ENCODE measurements at regions not wholly inside any gene's neighbourhood (a gene's known extent, or its start where the extent isn't known, plus 50 kb on each side); places are given as distances from the start of the nearest gene placed in this dataset.

GRCh38 chr19:29263305-29264135 lies 50.6 kb upstream of the UQCRFS1 start:
- peak; percentile 15 to 70 for DNase-seq

- DNase-seq = no peak
These were observed 51.9 kb upstream of the UQCRFS1 start for GRCh38 chr19:29264897-29265296.

- DNase-seq = no peak
These were observed 52.5 kb upstream of the UQCRFS1 start for GRCh38 chr19:29265436-29265835.

GRCh38 chr19:29266001-29266400 lies 53.0 kb upstream of the UQCRFS1 start:
- no peak for DNase-seq

- DNase-seq = no peak
These were observed 53.7 kb upstream of the UQCRFS1 start for GRCh38 chr19:29266603-29267002.

GRCh38 chr19:29267701-29268100 lies 54.8 kb upstream of the UQCRFS1 start:
- peak; percentile 84 to 86 for DNase-seq

GRCh38 chr19:29268103-29268502 lies 55.2 kb upstream of the UQCRFS1 start:
- peak in 1 of 2 experiments; percentile 81 for DNase-seq

- DNase-seq = peak in 1 of 2 experiments; percentile 32
These were observed 55.9 kb upstream of the UQCRFS1 start for GRCh38 chr19:29268721-29269393.

GRCh38 chr19:29269641-29270040 lies 56.7 kb upstream of the UQCRFS1 start:
- no peak for DNase-seq

GRCh38 chr19:29271341-29271740 lies 58.4 kb upstream of the UQCRFS1 start:
- no peak for DNase-seq

- no peak for DNase-seq
These were observed 59.0 kb upstream of the UQCRFS1 start for GRCh38 chr19:29271911-29272310.

GRCh38 chr19:29273000-29273640 lies 60.2 kb upstream of the UQCRFS1 start:
- no peak for DNase-seq

- no peak for DNase-seq
These were observed 62.3 kb upstream of the UQCRFS1 start for GRCh38 chr19:29275266-29275665.

GRCh38 chr19:29277102-29277501 lies 64.2 kb upstream of the UQCRFS1 start:
- no peak for DNase-seq

GRCh38 chr19:29278716-29279115 lies 65.8 kb upstream of the UQCRFS1 start:
- no peak for DNase-seq

GRCh38 chr19:29283366-29283765 lies 70.4 kb upstream of the UQCRFS1 start:
- DNase-seq = no peak

GRCh38 chr19:29285187-29285687 lies 72.3 kb upstream of the UQCRFS1 start:
- no peak for DNase-seq

- DNase-seq = peak; percentile 41 to 76
These were observed 72.9 kb upstream of the UQCRFS1 start for GRCh38 chr19:29285878-29286277.

GRCh38 chr19:29287061-29287460 lies 74.1 kb upstream of the UQCRFS1 start:
- no peak for DNase-seq

- DNase-seq = no peak
These were observed 75.3 kb upstream of the UQCRFS1 start for GRCh38 chr19:29288256-29288655.

GRCh38 chr19:29289020-29289419 lies 76.1 kb upstream of the UQCRFS1 start:
- no peak for DNase-seq

- DNase-seq = no peak
These were observed 77.9 kb upstream of the UQCRFS1 start for GRCh38 chr19:29290853-29291252.

GRCh38 chr19:29292153-29292552 lies 79.2 kb upstream of the UQCRFS1 start:
- peak; percentile 37 to 42 for DNase-seq

- no peak for DNase-seq
These were observed 79.6 kb upstream of the UQCRFS1 start for GRCh38 chr19:29292562-29292961.
